CD4-positive, alpha-beta T cell treated with Interleukin-1 beta for 1 hour (primary cell): ENCODE measurements at regions not wholly inside any gene's neighbourhood (a gene's known extent, or its start where the extent isn't known, plus 50 kb on each side); places are given as distances from the start of the nearest gene placed in this dataset.
"Not testable (repeated sequence)": the region's sequence is repeated elsewhere in the genome, so short reads cannot be mapped to it uniquely, and the experiment has no call there.

Source experiments
- DNase-seq, 2 donors: peaks; one replicate each; pipeline ENCODE4 v3.0.0-alpha.2; 2020 to 2022

GRCh38 chr6:74069089-74069581 is 373.1 kb downstream of the CD109 start:
- DNase-seq = no peak

GRCh38 chr6:74066168-74066871 is 370.3 kb downstream of the CD109 start:
- no peak for DNase-seq

- DNase-seq = no peak
These were observed 369.7 kb downstream of the CD109 start for GRCh38 chr6:74065705-74066104.

- no peak for DNase-seq
These were observed 367.4 kb downstream of the CD109 start for GRCh38 chr6:74063391-74063790.

GRCh38 chr6:74061201-74061600 is 365.2 kb downstream of the CD109 start:
- DNase-seq = no peak

GRCh38 chr6:74060354-74060753 is 364.4 kb downstream of the CD109 start:
- DNase-seq = no peak

- DNase-seq = no peak
These were observed 362.6 kb downstream of the CD109 start for GRCh38 chr6:74058606-74059005.

GRCh38 chr6:74057326-74057725 is 361.3 kb downstream of the CD109 start:
- DNase-seq = no peak

- DNase-seq = no peak
These were observed 358.2 kb downstream of the CD109 start for GRCh38 chr6:74054190-74054589.

GRCh38 chr6:74050921-74051320 is 354.9 kb downstream of the CD109 start:
- DNase-seq = no peak

- DNase-seq = no peak
These were observed 352.4 kb downstream of the CD109 start for GRCh38 chr6:74048387-74048786.

- DNase-seq = no peak
These were observed 348.6 kb downstream of the CD109 start for GRCh38 chr6:74044417-74045096.

GRCh38 chr6:74041420-74041819 is 345.4 kb downstream of the CD109 start:
- DNase-seq = no peak

GRCh38 chr6:74018825-74019224 is 322.8 kb downstream of the CD109 start:
- DNase-seq = no peak

GRCh38 chr6:74015427-74015826 is 319.4 kb downstream of the CD109 start:
- no peak for DNase-seq

GRCh38 chr6:74000666-74001490 is 304.9 kb downstream of the CD109 start:
- DNase-seq = no peak

- not testable (repeated sequence) for DNase-seq
These were observed 294.7 kb downstream of the CD109 start for GRCh38 chr6:73990609-73991238.

- DNase-seq = no peak
These were observed 293.4 kb downstream of the CD109 start for GRCh38 chr6:73989428-73989827.

GRCh38 chr6:73985891-73986290 is 289.9 kb downstream of the CD109 start:
- no peak for DNase-seq

GRCh38 chr6:73984571-73985210 is 288.7 kb downstream of the CD109 start:
- DNase-seq = no peak

GRCh38 chr6:73983367-73983766 is 287.4 kb downstream of the CD109 start:
- no peak for DNase-seq

- DNase-seq = no peak
These were observed 284.1 kb downstream of the CD109 start for GRCh38 chr6:73980096-73980495.

- DNase-seq = no peak
These were observed 282.3 kb downstream of the CD109 start for GRCh38 chr6:73978330-73978729.
